ENCODE measurements at regions not wholly inside any gene's neighbourhood (a gene's known extent, or its start where the extent isn't known, plus 50 kb on each side); places are given as distances from the start of the nearest gene placed in this dataset.
"Not testable (repeated sequence)": the region's sequence is repeated elsewhere in the genome, so short reads cannot be mapped to it uniquely, and the experiment has no call there.

DNA sequence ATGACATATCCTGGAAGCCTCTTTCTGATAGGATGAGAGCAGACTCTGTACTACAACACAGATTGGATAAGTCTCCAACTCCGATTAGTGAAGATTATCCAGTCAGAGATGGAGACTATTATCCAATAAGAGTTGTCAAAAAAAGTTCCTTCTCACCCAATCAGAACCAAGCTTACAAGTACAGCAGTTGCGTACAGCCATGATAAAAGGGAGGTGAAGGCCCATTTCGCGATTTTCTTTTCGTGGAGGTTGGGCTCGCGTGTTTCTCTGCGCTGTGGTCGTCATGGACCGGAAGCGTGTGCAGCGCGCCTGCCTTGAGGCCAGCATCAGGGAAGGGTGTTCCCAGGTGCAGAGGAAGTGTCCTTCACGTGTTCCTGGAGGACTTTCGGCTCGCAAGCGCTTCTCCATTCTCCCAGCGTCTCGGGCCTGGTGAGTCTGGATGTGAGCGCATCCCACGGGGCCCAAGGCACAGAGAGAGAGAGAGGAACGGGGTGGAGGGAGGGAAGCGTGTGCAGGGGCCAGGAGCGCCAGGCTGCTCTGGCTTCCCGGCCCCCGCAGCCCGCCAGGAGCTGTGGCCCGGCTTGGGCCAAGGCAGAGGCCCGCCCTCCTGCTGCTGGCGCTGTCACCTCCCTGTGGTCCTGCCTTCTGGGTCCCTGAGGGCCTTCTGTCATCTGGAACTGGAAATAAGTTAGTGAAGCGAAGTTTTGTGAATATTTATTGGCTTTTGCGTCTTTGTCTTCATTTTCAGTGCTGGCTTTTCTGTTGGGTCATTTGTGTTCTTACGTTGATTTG lies 53.9 kb downstream of the CDRT15L2 start:
- DNase-seq = not testable (repeated sequence)

- DNase-seq = not testable (repeated sequence)
These were observed 60.6 kb downstream of the CDRT15L2 start for GRCh38 chr17:20640147-20640546.

DNA sequence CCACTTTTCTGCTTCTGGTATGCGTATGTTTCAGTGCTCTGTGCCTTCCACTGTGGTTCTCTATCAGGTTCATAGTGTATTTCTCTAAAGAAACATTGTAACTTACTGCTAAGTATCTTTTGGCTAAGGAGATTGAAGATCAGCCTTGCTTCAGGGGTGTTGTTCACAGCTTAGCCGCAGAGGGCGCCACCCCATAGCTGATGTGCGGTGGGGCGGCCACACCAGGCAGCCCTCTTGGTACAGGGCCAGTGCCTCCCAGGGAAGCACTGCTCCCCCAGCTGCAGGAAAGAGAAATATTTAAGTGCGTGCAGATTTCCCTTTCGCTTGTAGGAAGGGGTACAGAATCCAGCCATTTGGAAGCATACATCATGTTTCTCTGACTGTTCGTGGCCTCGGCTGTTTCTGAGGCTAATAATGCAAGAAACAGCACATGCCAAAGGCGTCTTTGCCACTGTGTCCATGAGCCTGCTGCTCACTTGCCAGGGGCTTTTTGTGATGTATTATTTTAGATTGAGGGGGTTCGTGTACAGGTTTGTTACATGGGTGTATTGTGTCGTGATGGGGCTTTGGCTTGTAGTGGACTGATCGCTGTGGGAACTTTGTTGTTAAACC lies 67.2 kb downstream of the CDRT15L2 start:
- DNase-seq = peak; percentile 4

- not testable (repeated sequence) for DNase-seq
These were observed 69.7 kb downstream of the CDRT15L2 start for GRCh38 chr17:20649097-20649767.

DNA sequence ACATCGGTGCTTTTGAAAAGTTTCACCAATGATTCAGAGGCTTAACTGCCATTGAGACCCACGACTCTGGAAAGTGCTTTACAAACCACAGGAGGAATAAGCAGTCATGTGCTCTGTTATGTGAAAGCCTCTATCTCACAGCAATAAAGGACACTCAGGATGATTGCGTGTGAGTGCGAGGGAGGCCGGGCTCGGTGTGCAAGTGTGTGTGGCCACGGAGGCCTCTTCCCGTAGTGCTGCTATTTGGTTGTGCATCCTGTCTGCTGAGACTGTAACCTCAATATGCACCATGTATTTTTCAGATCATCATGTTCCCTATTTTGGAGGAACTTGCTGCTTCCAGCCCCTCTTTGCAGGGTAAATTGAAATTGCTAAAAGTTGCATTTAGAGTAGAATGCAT lies 71.5 kb downstream of the CDRT15L2 start:
- DNase-seq = not testable (repeated sequence)

DNA sequence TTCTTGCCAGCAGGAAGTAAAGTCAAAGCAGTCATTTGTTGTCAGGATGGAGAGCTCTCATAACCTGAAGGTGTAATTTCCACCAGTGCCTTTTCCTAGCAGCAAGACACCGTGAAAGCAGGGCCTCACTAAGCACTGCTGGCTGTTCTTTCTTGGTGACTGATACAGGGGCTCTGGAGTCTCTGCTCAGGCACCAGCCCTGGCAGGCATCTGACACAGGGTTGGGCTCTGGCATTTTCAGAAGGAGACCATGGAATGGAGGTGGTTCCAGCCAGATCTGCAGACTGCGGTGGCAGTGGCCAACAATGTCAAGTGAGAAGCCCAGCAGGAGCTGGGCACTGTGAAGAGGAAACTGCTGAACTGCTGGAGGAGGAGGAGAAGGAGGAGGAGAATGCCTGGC lies 72.2 kb downstream of the CDRT15L2 start:
- DNase-seq = not testable (repeated sequence)

- DNase-seq = not testable (repeated sequence)
These were observed 73.9 kb downstream of the CDRT15L2 start for GRCh38 chr17:20653391-20653790.

DNA sequence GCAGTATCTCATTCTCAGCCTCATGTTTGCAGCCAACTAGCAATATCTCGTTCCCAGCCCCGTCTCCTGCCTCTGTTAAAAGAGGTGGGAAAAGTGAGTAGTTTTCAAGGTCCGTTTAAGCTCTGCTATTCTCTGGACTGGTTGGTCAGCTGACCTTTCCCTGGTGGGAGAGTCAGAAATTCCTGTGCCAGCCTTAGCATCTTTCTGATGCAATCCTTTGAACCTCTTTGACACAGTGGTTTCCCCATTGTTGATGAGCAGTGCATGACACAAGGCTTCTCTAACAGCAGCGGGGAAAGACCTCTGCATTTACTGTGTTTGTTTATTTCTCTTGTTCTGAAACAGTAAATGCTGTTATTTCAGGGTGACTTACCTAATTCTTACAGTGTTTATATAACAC lies 74.6 kb downstream of the CDRT15L2 start:
- not testable (repeated sequence) for DNase-seq

- DNase-seq = not testable (repeated sequence)
These were observed 75.1 kb downstream of the CDRT15L2 start for GRCh38 chr17:20654575-20654974.

DNA sequence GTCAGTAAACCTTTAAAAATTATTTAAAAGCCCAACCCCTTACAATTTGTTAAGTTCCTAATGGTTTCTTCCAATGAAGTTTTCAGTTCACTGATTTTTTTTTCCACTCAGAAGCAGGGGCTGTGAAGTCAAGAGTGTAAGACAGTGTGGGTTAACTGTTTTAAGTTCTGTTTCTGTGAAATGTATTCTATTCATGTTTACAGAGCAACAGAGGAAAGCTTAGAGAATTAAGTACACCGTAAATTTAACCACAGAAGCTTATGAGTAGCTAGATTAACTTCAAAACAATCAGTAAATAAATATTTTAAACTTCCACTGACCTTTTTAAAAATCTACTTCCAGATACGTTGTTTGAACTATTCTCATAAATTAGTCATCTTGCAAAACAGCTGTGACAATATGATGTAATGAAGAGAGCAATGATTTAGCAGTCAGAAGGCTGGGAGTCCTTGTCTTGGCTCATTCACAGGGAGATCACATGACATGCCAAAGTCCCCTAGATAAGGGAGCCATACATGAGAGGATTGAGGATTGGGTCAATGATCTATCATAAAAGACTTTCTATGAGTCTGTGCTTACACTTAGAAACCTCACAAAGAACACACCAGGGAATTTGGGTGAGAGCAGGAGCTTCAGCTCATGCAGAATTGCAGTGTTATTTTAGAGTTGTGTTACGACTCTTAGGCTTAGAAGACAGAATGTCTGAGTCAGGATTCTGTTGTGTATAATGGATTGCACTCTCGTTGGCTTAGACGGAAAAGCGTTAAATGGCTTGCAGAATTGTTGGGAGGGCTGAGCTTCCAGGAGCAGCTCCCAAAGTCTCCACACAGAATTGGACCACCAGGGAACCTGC lies 85.8 kb downstream of the CDRT15L2 start:
- DNase-seq = not testable (repeated sequence)

GRCh38 chr17:20666689-20667088 lies 87.2 kb downstream of the CDRT15L2 start:
- DNase-seq = not testable (repeated sequence)

DNA sequence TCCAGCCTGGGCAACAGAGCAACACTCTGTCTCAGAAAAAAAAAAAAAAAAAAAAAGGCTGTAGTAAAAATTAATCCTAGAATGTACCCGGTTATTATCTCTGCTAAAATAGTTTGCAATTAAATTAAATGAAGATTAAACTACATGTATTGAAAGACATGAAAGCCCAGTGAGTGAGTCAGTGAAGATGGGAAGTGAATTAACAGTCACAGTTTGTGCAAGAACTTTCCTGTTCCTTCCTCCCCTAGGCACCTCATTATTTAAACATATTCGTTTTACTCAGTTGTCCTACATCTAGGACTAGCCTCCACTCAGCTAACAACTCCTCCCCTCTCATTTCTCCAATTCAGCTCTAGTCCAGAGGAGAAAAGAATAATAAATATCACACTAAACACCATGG lies 88.2 kb downstream of the CDRT15L2 start:
- not testable (repeated sequence) for DNase-seq

DNA sequence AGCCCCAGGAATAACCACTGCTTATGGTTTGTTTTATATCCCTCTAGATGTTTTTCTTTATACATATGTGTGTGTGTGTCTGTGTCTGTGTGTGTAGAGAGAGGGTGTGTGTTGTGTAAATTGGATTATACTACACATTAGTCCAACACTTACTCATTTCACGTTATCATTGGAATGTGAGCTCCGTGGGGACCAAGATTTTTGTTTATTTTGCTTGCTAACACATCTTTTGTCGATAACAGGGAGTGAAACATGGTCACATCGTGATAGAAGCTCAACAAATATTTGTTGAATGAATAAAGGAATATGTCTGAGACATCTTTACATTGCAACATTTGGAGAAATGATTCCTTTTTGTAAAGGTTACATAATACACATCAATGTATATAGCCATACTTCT lies 88.8 kb downstream of the CDRT15L2 start:
- not testable (repeated sequence) for DNase-seq

DNA sequence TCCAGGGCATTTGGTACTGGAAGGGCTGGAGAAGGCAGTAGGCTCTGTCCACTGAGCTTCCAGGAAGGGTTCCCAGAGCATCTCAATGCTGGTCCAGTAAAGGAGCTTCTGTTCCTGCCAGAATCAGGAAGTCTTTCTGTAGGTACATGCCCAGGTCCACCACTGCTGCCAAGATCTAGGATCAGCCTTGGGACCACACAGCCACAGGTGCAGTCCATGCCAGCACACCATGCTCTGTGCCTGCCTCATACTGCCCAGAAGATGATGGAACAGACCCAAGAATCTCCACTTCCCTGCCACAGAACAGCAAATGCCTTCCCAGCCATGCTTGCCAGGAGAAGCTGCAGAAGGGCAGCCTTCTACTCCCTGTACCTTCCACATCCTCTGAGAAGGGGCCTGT lies 89.3 kb downstream of the CDRT15L2 start:
- DNase-seq = not testable (repeated sequence)

GRCh38 chr17:20670506-20670905 lies 91.0 kb downstream of the CDRT15L2 start:
- not testable (repeated sequence) for DNase-seq

GRCh38 chr17:20674374-20674773 lies 94.8 kb downstream of the CDRT15L2 start:
- not testable (repeated sequence) for DNase-seq

- not testable (repeated sequence) for DNase-seq
These were observed 96.2 kb downstream of the CDRT15L2 start for GRCh38 chr17:20675707-20676106.

DNA sequence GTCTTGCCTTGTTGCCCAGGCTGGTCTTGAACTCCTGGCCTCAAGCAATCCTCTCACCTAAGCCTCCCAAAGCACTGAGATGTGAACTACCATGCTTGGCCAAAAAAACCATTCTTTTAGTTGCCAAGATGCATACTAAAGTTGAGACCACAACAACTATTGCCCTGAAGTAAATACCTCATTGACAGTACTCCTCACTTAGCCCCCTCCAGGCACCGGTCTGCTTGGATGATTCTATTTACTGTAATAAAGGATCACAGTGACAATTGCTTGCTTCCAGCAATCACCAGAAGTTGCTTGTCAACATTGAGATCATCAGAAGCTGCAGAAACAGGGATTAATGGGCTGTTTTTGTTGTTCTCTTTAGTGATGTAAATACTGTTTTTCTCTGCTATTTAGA lies 97.1 kb downstream of the CDRT15L2 start:
- not testable (repeated sequence) for DNase-seq

DNA sequence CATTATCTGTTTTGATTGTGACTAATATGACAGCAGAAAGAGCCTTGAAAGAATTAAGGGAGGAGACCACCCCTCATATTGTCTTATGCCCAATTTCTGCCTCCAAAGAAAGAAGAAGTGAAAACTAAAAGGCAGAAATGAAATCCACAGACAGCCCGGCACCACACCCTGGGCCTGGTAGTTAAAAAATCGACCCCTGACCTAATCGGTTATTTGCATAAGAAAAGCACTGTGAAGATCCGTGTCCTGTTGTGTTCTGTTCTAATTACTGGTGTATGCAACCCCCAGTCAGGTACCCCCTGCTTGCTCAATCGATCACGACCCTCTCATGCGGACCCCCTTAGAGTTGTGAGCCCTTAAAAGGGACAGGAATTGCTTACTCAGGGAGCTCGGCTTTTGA lies 97.9 kb downstream of the CDRT15L2 start:
- DNase-seq = not testable (repeated sequence)

- DNase-seq = not testable (repeated sequence)
These were observed 98.9 kb downstream of the CDRT15L2 start for GRCh38 chr17:20678424-20678823.

- not testable (repeated sequence) for DNase-seq
These were observed 102.5 kb downstream of the CDRT15L2 start for GRCh38 chr17:20681746-20682722.
